Nephron progenitor cell (in vitro differentiated cells): ENCODE measurements at regions not wholly inside any gene's neighbourhood (a gene's known extent, or its start where the extent isn't known, plus 50 kb on each side); places are given as distances from the start of the nearest gene placed in this dataset.
"Not testable (repeated sequence)": the region's sequence is repeated elsewhere in the genome, so short reads cannot be mapped to it uniquely, and the experiment has no call there.

ENCODE experiments used
- DNase-seq: peaks from one replicate; pipeline ENCODE4 v3.0.0; 2021
- H3K27ac Mint-ChIP-seq: 2 replicates; pipeline ENCODE4 v1.8.0; 2021; ENCODE audit warnings: mild to moderate bottlenecking, moderate library complexity, mixed read lengths
- H3K27me3 Mint-ChIP-seq: 2 replicates; pipeline ENCODE4 v1.8.0; 2021; ENCODE audit warnings: mild to moderate bottlenecking, low read depth, mixed read lengths; ENCODE audit not compliant: poor library complexity
- H3K36me3 Mint-ChIP-seq: 2 replicates; pipeline ENCODE4 v1.8.0; 2021; ENCODE audit warnings: low read depth, mixed read lengths
- H3K4me1 Mint-ChIP-seq: 2 replicates; pipeline ENCODE4 v1.8.0; 2021; ENCODE audit warnings: mixed read lengths
- H3K4me3 Mint-ChIP-seq: 2 replicates; pipeline ENCODE4 v1.8.0; 2021; ENCODE audit warnings: mild to moderate bottlenecking, moderate library complexity, mixed read lengths
- H3K9me3 Mint-ChIP-seq: 2 replicates; pipeline ENCODE4 v1.8.0; 2021; ENCODE audit warnings: mild to moderate bottlenecking, moderate library complexity, mixed read lengths
- TF ChIP-seq, protein P1 (sequence below): fragments of 200-600 bp; sonication (generic); IDR thresholded peaks from 2 replicates; pipeline ENCODE4 v1.5.0; 2021; ENCODE audit warnings: antibody characterized with exemption

GRCh38 chr13:52235900-52236595, 76.7 kb upstream of the NEK3 start:
- not testable (repeated sequence) for H3K9me3 Mint-ChIP-seq, H3K27ac Mint-ChIP-seq, H3K36me3 Mint-ChIP-seq, H3K27me3 Mint-ChIP-seq, H3K4me1 Mint-ChIP-seq
- peak overlapping the region; percentile 64 for H3K4me3 Mint-ChIP-seq
- TF ChIP-seq, protein P1, sequence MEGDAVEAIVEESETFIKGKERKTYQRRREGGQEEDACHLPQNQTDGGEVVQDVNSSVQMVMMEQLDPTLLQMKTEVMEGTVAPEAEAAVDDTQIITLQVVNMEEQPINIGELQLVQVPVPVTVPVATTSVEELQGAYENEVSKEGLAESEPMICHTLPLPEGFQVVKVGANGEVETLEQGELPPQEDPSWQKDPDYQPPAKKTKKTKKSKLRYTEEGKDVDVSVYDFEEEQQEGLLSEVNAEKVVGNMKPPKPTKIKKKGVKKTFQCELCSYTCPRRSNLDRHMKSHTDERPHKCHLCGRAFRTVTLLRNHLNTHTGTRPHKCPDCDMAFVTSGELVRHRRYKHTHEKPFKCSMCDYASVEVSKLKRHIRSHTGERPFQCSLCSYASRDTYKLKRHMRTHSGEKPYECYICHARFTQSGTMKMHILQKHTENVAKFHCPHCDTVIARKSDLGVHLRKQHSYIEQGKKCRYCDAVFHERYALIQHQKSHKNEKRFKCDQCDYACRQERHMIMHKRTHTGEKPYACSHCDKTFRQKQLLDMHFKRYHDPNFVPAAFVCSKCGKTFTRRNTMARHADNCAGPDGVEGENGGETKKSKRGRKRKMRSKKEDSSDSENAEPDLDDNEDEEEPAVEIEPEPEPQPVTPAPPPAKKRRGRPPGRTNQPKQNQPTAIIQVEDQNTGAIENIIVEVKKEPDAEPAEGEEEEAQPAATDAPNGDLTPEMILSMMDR, result peak; percentile 65
- DNase-seq, result peak; percentile 53

- H3K4me3 Mint-ChIP-seq, H3K27ac Mint-ChIP-seq, H3K4me1 Mint-ChIP-seq, H3K36me3 Mint-ChIP-seq, H3K27me3 Mint-ChIP-seq, H3K9me3 Mint-ChIP-seq, DNase-seq: not testable (repeated sequence)
Observed at GRCh38 chr13:52234928-52235327, 75.5 kb upstream of the NEK3 start.

DNA sequence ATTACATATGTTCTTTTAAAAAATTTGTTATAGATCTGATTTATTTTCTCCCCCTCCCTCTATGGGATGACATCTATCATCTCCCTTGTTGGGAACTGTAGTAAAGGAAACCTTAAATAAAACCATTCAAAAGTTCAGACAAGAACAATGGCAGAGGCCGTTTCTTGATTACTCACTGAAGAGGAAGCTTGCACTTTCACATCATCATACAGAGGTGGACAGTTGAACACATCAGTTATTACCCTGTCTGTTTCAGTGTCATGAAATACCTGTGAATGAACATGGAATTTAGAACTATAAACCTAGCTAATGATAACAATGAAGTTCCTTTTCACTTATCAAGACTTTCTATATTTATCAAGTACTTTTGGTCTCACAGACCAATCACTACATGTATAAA, 63.7 kb upstream of the NEK3 start:
- not testable (repeated sequence) for H3K27ac Mint-ChIP-seq, H3K27me3 Mint-ChIP-seq

DNA sequence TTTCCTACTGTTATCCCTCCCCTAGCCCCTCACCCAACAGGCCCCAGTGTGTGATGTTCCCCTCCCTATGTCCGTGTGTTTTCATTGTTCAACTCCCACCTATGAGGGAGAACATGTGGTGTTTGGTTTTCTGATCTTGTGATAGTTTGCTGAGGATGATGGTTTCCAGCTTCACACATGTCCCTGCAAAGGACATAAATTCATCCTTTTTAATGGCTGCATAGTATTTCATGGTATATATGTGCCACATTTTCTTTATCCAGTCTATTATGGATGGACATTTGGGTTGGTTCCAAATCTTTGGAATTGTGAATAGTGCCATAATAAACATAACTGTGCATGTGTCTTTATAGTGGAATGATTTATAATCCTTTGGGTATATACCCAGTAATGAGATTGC, 54.5 kb upstream of the NEK3 start:
- Mint-ChIP-seq H3K9me3 (peaks cover 12% of the 10 kb centered on the region), H3K27me3 (peaks cover 19% of the 10 kb centered on the region)
- not testable (repeated sequence) for H3K27ac Mint-ChIP-seq, H3K36me3 Mint-ChIP-seq, H3K4me3 Mint-ChIP-seq, DNase-seq, H3K4me1 Mint-ChIP-seq

More for the DNA sequence above, 63.7 kb upstream of the NEK3 start:
- H3K4me3 Mint-ChIP-seq, H3K36me3 Mint-ChIP-seq, H3K4me1 Mint-ChIP-seq, DNase-seq, H3K9me3 Mint-ChIP-seq: not testable (repeated sequence)

- H3K27me3 Mint-ChIP-seq, result peaks cover 19% of the 10 kb centered on the region
- not testable (repeated sequence) for H3K4me1 Mint-ChIP-seq, H3K9me3 Mint-ChIP-seq, DNase-seq, H3K4me3 Mint-ChIP-seq, H3K36me3 Mint-ChIP-seq, H3K27ac Mint-ChIP-seq
Observed at GRCh38 chr13:52212886-52213285, 53.5 kb upstream of the NEK3 start.

- H3K9me3 Mint-ChIP-seq, H3K4me1 Mint-ChIP-seq, H3K4me3 Mint-ChIP-seq, H3K27ac Mint-ChIP-seq, H3K36me3 Mint-ChIP-seq, DNase-seq: not testable (repeated sequence)
- peaks cover 15% of the 10 kb centered on the region for H3K27me3 Mint-ChIP-seq
Observed at GRCh38 chr13:52211416-52211776, 52.0 kb upstream of the NEK3 start.

GRCh38 chr13:52210564-52211415, 51.4 kb upstream of the NEK3 start:
- not testable (repeated sequence) for H3K9me3 Mint-ChIP-seq, H3K4me1 Mint-ChIP-seq, H3K36me3 Mint-ChIP-seq, H3K27ac Mint-ChIP-seq, H3K27me3 Mint-ChIP-seq, DNase-seq, H3K4me3 Mint-ChIP-seq
